Kasumi-1 (cell line): ENCODE measurements at regions not wholly inside any gene's neighbourhood (a gene's known extent, or its start where the extent isn't known, plus 50 kb on each side); places are given as distances from the start of the nearest gene placed in this dataset.

Source experiments
- DNase-seq, 2 experiments: peaks; one replicate each; lab custom pipeline; 2025; lab: John Stamatoyannopoulos, UW

DNA sequence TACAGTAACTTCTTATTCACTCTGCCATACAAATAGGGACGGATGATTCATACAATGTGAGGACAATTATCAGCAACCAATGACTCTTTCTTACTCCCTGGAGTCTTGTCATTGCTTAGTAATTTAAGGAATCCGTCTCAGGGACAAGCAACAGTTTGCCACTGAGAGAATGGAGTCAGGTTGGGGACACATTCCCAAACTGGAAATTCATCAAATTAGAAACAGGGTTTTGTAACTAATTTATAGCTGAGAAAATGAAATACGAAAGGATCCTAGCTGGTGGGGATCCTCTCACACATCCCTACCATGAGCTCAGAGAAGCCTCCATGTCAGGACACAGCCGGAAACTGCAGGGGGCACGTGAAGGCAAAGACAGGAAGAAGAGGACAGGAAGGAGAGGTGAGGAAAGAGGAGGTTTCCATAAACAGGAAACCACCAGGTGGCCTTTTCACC lies 50.4 kb upstream of the KDR start:
- no peak for DNase-seq

DNA sequence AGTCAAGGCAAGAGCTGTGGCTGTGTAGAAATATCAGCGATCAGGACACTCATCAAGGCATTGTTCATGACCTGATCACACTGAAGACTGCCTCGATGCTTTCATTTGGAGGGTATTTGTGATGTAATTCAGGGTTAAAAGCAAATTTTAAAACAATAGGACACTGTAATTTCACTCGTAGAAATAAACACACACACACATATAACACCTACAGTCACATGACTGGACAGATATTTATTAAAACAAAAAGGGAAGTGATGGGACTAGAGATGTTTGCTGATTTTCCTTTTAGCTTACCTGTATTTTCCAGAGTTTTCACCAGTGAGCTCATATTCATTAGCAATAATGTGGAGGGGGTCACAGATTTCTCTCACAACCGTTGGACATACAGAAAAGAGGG lies 51.1 kb upstream of the KDR start:
- DNase-seq: no peak

DNA sequence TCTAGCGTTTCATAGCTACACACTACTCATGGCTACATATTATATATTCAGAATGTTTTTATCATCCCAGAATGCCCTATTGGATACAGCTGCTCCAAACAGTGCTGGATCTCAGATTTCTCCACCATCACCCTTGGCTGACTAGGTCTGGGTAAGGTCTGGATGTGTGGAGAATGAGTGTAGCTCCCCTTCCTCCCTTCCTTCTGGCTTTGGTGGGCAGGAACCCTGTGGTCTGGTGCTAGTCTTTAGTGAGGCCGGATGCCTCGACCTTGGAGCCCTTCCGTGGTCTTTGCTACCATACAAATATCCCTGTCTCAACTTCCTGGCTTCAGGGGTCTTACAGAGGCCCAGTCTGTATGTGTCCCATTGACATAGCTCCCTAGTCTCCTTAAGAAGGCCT lies 52.1 kb upstream of the KDR start:
- no peak for DNase-seq

DNA sequence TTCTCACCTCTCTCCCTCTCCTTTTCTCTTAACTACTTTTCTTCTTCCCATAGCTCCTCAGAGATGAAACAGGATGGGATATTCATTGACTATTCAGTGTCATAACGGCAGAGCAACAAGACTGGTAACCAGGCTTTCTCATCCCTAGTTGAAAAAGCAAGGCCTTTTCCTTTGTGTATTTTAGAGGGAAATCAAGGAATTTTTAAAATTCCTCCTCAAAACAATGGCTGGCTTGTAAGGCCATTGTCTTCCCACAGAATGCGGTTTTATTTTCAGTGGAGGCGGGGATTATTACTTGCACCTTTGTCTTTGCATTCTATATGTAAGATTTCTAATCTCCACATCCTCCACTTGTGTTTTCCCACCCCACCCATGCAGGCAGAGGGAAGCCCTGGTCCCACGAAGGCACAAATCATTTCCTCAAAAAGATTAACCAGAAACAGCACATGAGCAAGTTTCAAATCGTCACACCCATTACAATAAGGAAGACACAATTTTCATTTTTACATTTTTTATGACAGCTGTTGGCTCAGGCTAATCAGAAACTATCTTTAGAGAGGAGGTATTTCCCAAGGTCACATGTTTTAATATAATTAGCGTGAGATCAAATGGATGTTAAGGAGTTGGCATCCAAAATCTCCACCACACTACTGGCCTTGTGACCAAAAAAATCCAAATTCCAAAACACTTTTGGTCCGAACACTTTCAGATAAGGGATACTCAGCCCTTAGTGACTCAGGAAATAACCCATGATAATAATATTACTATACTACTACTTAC lies 53.0 kb upstream of the KDR start:
- no peak for DNase-seq

DNA sequence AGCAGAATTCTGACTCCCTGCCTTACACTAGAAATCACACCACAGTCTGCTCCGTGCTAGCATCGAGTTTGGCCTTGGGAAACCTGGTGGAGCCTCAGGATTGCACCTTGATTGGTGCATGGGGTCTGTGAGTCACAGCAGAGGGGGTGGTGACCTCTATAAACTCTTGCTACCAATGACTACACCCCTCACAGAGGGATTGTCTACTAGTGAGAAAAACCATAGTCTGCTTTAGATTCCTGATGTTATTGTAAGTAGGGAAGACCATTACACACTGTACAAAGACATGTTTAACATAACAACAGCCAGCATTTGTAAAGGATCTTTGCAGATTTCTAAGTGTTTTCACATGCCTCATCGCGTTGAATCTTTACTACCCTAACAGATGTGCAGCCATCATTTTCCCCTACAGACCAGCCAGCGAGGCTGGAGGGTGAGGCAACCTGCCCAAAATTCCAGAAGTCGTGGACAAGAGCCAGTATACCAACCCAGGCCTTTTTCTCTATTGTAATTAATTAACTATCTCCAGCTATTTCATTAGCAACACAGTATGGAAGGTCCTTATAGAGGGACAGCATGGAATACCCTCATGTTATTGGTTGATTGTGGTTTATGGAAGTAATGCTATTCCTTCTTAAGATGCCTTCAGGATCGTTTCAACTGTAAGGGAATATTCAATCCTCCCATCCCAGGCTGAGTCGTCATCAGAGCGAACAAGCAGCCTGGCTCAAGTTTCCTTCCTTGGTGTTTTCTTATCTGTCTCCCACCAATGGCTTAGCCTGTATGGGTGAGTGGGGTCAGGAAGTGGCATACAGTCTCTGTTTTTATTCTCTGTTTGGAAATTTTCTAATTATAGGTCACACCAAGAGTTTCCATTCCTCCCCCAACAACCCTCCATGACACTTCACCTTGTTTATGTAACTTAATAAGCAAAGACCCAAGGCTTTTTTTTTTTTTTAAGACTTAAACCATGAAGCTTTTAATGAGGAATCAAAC lies 55.9 kb upstream of the KDR start:
- DNase-seq: no peak

DNA sequence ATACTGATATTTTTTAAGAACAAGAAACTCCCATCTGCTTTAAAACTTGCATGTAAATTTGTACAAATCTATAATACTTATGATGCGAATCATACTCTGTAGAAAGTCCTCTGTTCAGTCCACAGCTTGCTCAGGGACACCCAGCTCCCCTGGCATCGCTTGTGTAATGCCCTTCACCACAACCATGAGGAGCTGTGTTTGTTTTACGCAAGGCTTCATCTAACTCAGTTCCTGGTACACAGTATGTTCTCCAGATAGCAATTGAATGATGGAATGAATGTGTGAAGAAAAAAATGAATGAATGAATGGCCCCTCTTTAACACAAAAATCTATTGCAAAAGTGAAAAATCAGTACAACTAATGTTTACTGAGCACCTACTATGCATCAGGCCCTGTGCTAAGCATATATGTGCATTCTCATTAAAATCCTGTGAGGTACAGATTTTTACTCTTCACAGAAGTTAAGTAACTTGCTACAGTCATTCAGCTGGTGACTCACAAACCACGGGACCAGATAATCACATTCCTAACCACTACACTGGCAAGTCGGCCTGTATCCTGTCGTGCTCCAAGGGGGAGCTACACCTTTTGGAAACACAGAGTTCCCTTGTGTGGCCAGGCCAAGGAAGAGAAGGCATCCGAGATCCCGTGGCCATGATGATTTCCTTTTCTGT lies 58.7 kb upstream of the KDR start:
- DNase-seq: peak; percentile 60 to 69

DNA sequence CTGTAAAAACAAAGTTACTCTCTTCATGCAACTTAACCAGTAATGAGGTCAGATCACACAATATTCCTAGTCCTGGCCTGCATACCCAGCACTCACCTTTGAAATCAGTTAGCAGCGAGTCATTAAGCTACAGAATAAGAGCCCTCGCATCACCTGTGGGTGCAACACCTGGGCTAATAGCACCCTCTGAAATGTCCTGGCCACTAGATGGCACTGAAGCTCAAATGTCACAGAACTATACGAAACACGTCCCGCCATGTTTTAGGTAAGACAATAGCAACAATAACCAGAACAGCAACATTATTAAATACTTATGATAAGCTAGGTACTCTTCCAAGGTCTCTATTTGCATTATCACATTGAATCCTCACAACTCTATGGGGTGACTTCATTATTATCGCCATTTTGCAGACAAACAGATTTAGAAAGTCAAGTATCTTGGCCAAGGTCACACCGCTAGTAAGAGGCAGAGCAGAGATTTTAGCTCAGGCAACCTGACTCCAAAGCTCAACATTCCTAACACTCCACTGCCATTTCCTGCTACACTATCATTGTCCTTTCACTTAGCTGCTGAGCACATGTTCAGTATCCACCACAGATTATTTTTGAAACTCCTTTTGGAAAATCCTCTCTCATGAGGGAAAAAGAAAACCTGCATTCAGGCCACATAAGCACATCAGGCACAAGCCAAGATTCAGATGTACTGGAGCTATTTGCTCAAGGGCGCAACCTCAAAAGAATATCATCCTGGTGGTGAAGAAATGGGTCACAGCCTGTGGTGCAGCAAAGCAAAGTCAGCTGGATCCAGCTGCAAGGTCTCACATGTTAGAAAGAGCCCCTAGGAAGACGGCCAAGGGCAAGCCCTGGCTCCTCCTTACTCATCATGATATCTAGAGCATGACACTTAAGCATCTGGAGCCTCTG lies 59.5 kb upstream of the KDR start:
- peak; percentile 50 to 55 for DNase-seq

DNA sequence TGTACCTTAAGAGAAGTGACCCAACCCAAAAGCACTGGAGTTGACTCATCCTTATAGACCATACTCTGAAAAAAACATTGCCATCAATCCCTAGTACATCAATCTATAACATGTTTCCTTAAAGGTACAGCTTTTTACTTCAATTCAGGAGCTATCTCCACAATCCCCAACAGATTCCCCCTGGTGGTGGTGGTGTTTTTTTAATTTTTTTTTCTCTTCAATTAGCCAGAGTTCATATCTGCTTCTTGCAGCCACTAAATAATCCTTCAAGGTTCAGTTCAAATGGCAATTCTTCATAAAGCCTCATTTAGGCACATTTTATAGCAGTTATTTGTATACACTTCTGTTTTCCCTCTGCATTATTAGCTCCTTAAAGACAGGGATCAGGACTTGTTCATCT lies 60.7 kb upstream of the KDR start:
- DNase-seq: peak; percentile 62 to 72

DNA sequence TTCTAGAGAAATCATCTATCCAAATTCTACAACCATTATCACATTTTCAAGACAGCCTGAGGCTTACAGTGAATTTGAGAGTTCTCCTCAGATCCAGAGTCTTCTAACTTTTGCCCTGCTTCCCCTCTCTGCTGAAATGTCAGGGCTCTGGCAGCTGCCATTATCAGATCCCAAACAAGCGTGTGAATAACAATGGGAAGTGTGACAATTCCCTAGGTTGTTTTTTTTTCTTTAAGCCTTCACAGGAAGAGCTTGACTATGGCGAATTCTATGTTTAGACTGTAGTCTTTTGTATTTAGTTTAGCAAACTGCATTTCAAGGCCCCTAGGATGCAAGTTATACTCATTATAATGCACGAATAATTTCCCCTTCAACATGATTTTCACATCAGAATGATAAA lies 61.3 kb upstream of the KDR start:
- no peak for DNase-seq

DNA sequence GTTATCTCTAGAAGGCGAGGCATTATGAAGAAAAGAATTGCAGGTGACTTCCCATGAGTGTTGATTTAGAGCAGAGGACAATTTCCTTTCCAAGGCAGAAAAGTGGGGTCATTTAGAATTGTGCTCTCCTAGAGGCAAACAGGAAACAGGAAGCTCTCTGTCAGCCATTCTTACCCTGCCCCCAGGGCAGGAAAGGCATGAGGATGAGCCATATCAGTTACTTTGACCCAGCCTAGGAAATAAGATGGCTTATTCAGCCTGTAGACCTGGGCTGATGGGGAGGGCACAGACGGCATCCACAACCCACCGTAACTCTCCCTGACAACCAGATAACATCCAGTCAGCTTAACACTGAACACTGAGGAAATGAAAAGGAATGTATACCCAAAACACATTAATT lies 88.8 kb upstream of the KDR start:
- DNase-seq: peak; percentile 53 to 69

DNA sequence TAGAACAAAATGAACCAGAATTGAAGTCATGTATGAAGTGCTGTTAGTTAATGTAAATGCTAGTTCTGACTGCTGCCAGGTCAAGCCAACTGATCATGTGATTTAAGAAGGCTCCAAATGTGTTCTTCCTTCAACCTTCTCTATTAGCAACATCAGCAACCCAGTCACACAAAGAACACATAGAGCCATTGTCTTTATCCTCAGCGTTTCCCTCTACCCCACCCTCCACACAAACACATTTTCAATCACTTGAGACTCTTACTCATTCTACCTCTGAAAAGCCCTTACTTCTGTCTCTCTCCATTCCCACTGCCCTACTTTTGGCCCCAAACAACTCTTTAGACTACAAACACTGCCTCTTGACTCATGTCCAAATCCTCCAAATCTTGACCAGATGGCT lies 89.7 kb upstream of the KDR start:
- DNase-seq: no peak

DNA sequence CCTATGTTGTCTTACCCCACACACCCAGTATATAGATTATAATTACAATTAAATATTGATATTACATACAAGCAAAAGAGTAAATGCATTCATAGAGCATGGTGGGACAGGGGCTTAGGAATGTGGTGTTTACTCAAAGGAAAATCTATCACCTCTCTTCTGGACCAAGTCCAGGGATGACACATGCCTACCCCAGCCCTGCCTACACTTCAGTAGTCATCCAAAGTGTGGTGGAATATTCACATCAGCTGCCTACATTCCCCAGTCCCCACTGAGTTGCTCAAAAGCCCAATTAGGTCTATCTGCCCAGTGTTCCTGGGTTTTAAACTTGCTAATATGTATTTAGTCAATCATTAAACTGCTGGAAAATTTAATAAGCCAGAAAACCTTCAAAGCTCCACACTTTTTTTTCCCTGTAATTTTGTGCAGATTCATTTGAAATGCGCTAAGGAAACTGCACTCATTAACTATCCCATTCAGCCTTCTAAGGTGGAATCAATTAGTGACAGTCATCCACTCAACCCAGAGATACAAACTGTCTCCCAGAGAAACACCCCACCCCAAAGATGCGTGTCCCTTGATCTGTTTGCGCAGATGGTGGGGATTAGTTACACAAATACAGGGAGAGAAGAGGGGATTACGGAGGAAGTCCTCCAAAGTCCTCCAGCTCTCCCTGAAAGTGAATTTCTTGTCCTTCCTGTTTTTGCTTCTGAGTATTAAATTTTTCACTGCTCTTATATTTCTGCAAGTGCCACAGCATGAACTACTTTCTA lies 91.7 kb upstream of the KDR start:
- DNase-seq: peak; percentile 25 to 48

DNA sequence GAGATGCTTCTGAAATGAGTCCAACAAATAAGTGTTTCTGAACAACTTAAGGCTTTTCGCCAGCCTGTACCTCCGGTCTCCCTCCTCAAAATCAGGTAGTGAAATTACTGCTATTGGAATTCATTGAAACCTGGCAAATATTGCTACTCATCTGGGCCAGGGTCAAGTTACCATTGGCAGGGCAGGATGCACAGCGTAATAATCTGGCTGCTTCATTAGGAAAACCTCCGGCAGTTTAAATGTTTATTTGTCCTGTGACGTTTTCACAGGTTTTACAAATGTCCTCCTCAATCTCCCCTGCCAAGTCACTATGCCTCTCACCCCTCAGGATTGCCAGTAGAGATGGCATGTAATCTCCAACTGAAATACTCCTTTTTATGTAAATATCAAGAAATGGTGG lies 92.6 kb upstream of the KDR start:
- DNase-seq: no peak

DNA sequence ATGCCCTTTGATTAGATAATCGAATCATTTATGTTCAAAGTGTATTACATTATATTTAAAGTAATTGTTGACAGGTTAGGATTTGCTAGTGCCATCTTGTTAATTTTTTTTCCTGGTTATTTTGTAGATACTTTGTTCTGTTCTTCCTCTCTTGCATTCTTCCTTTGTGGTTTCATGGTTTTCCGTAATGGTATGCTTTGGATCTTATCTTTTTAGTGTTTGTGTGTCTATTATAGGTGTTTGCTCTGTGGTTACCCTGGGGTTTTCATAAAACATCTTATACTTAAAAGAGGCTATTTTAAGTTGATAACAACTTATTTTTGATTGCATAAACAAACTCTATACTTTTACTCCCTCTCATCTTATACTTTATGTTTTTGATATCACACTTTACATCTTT lies 108.2 kb upstream of the SRD5A3 start:
- no peak for DNase-seq

DNA sequence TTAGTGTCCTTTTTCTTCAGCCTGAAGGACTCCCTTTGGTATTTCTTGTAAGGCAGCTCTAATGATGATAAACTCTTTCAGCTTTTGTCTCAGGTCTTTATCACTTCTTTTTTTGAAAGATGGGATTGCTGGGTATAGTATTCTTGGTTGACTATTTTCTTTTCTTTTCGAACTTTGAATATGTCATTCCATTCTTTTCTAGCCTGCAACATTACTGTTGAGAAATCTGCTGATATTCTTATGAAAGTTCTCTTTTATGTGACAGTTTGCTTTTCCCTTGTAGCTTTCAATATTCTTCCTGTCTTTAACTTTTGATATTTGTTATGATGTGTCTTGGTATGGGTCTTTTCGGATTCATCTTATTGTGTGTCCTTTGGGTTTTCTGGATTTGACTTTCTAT lies 107.6 kb upstream of the SRD5A3 start:
- DNase-seq: no peak

DNA sequence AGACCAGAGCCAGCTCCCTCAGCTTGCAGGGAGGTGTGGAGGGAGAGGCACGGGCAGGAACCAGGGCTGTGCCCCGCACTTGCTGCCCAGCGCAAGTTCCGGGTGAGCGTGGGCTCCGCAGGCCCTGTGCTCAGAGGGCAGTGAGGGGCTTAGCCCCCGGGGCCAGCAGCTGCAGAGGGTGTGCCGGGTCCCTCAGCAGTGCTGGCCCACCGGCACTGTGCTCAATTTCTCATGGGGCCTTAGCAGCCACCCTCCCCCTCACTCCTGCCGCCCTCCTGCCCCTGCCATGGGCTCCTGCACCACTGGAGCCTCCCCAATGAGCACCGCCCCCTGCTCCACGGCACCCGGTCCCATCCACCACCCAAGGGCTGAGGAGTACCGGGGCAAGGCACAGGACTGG lies 104.6 kb upstream of the SRD5A3 start:
- no peak for DNase-seq

DNA sequence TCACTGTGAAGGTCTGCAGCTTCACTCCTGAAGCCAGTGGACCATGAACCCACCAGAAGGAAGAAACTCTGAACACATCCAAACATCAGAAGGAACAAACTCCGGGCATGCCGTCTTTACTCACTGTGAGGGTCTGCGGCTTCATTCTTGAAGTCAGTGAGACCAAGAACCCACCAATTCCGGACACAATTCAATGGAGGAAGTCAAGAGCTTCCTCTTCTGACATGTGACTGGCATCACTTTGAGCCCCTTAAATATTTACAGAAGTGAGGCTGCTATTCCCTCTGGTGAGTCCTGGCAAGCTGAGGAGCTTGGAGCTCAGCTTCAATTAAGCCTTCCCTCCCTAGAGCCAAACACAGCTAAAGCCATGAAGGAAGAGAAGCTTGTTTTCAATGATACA lies 103.5 kb upstream of the SRD5A3 start:
- peak; percentile 95 to 96 for DNase-seq

DNA sequence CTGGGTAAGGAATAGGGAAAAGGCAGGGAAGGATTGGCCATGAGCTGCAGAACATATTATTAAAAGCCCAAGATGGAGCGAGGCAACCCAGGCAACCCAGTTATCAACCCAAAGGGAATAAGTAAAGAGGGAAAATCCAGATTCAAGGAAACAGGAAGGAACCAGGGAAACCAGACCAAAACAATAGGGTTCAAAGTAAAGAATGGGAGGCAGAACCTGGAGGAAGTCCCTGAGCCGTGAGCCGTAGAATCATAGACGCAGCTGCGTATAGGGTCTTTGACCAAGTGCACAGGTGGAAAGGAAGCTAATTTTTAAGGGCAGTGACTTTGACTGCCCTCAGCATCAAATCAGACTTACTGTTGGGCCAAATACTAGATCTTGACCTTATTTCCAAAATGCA lies 98.5 kb upstream of the SRD5A3 start:
- DNase-seq: no peak

DNA sequence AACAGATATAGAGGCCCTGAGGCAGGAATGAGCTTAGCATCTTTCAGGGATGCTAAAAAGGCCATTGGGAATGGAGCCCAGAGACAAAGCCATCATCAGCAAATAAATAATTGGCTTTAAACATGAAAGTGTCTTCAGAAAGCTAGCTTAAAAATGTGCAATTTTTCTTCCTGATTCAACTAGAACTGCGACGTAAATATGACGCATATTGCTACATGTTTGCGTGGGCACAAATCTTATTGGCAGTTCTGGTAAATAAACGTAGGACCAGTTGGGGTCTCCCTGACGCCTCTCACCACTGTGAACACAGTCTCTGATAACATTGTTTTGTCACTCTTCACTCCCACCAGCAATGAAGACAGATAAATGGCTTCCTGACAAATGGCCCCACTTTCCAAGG lies 97.3 kb upstream of the SRD5A3 start:
- DNase-seq: no peak

DNA sequence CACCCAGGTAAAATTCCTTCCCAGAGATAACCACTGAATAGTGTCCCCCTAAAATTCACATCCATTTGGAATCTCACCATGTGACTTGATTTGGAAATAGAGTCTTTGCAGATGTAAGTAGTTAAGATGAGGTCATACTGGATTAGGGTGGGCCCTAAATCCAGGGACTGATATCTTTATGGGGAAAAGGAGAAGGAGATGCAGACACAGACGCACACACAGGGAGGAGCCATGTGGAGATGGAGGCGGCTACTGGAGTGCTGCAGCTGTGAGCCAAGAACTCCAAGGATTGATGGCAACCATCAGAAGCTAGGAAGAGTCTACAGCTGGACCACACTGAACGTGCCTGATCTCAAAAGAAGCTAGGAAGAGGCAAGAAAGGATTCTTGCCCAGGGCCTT lies 96.6 kb upstream of the SRD5A3 start:
- no peak for DNase-seq

DNA sequence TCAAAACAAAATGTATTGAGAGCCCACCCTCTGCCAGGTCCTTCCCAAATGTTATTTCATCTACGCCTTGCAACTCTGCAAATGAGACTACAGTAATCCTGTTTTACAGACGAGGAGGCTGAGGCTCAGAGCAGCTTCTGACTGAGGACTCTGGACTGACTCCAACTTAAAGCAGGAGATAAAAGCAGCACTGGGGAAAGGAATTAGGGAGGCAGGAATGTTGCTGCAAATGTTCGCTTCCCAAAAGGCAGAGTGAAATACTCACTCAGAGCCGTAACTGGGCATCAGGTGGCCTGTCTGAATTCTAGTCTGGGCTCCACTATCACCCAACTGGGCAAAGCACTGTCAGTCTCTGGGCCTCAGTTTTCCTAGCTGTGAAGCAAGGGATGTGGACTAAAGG lies 94.7 kb upstream of the SRD5A3 start:
- DNase-seq: no peak
